Fibroblast of the aortic adventitia (primary cell): ENCODE measurements at regions not wholly inside any gene's neighbourhood (a gene's known extent, or its start where the extent isn't known, plus 50 kb on each side); places are given as distances from the start of the nearest gene placed in this dataset.
"Not testable (repeated sequence)": the region's sequence is repeated elsewhere in the genome, so short reads cannot be mapped to it uniquely, and the experiment has no call there.

Experiments
- DNase-seq: peaks from one replicate; pipeline ENCODE4 v3.0.0-alpha.2; 2010; ENCODE audit warnings: low read depth
- H3K4me3 ChIP-seq: 2 replicates; pipeline ENCODE4 v1.5.1; 2011; ENCODE audit warnings: low read depth, mild to moderate bottlenecking, control low read depth, low read length, moderate library complexity
- TF ChIP-seq, protein P1 (sequence below): IDR thresholded peaks from 2 replicates; pipeline ENCODE4 v1.5.1; 2011; ENCODE audit warnings: mild to moderate bottlenecking, low read length, control low read depth, inconsistent platforms; ENCODE audit not compliant: insufficient read depth

DNA sequence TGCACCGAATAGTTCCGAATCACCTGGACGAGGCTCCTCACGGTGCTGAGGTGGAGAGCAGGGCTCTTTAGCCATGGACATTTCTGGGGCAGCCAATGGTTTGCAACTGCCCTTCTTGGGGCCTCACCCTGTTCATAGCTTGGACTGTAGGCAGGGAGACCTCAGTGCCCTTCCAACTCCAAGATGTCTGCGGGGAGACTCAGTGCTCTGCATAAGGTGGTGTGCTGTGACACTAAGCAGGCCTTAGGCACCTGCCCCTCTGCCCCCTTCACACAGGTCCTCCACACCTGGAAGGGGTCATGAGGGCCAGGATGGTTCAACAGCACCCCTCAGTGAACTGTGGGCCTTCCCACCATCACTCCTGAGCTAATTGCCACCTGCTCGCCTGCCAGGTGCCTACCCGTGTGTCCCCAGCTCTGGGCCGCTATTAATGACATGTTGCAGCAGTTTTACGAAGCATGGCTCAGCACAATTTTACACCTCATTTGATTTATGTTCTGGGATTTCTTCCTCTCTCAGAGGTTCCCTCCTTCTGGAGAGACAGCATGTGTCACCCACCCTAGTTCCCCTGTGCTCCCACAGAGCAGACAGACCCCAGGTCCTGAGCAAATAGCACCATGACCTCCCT, 101.2 kb upstream of the SMAD3 start:
- DNase-seq = no peak
- TF ChIP-seq, protein P1, sequence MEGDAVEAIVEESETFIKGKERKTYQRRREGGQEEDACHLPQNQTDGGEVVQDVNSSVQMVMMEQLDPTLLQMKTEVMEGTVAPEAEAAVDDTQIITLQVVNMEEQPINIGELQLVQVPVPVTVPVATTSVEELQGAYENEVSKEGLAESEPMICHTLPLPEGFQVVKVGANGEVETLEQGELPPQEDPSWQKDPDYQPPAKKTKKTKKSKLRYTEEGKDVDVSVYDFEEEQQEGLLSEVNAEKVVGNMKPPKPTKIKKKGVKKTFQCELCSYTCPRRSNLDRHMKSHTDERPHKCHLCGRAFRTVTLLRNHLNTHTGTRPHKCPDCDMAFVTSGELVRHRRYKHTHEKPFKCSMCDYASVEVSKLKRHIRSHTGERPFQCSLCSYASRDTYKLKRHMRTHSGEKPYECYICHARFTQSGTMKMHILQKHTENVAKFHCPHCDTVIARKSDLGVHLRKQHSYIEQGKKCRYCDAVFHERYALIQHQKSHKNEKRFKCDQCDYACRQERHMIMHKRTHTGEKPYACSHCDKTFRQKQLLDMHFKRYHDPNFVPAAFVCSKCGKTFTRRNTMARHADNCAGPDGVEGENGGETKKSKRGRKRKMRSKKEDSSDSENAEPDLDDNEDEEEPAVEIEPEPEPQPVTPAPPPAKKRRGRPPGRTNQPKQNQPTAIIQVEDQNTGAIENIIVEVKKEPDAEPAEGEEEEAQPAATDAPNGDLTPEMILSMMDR = no peak
- no peak overlapping the region for H3K4me3 ChIP-seq

DNA sequence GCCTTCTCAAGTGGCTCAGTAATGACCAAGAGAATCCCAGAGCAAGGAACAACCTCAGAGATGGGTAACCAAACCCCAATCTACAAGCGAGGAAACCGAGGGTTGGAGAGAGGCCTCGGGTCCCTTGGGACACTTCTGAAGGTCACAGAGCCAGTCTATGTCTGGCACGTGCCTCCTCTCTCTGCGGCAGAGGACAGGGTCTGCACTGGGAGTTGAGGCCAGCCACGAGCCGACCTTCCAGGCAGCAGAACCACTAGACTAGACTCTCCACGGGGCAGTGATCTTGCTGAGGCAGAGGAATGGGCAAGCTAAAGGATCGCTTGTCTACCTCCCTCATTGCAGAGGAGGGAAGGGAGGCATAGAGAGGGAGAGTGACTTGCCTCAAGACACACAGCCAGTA, 100.6 kb upstream of the SMAD3 start:
- TF ChIP-seq, protein P1 = no peak
- DNase-seq = no peak
- no peak overlapping the region for H3K4me3 ChIP-seq

DNA sequence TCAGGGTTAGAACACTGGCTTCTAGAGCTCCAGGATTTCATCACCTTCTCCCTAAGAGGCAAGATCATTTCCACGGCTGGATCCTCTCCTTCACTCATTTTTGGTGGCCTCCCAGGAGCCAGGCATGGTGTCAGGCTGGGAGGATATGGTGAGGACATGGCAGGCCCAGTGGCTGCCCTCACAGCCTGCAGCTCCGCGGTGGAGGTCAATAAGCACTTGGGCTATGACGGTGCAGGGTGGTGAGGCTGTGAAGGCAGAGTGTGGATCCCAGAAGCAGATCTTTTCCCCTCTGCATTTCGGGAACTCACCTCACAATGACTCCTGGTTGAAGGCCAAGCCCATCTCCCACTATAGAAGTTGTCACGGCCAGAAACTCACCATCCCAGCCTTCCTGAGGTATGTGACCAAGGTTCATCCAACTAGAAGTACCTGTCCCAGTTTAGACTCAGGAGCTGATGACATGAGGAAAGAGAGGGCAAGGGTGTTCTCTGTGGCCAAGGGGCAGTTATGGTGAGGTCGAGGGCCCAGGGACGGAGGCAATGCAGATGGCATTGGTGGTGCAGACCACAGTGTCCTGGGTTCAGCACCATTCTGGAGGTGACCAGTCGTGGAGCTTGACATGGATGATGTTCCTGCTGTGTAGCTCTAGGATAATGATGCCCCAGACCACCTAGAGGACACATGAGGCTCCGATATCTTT, 100.1 kb upstream of the SMAD3 start:
- no peak overlapping the region for H3K4me3 ChIP-seq
- TF ChIP-seq, protein P1 = no peak
- DNase-seq = no peak

DNA sequence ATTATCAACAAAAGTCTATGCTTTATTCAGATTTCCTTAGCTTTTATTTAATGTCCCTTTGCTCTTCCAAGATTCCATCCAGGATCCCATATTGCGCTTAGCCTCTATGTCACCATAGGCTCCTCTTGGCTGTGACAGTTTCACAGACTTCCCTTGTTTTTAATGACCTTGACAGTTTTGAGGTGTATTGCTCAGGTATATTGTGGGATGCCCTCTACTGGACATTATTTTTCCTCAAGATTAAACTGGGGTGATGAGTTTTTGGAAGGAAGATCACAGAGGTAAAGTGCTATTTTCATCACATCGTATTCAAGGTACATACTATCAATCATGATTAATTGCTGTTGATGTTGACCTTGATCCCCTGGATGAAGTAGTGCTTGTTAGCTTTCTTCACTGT, 99.1 kb upstream of the SMAD3 start:
- DNase-seq = no peak
- TF ChIP-seq, protein P1 = no peak
- H3K4me3 ChIP-seq = no peak overlapping the region

DNA sequence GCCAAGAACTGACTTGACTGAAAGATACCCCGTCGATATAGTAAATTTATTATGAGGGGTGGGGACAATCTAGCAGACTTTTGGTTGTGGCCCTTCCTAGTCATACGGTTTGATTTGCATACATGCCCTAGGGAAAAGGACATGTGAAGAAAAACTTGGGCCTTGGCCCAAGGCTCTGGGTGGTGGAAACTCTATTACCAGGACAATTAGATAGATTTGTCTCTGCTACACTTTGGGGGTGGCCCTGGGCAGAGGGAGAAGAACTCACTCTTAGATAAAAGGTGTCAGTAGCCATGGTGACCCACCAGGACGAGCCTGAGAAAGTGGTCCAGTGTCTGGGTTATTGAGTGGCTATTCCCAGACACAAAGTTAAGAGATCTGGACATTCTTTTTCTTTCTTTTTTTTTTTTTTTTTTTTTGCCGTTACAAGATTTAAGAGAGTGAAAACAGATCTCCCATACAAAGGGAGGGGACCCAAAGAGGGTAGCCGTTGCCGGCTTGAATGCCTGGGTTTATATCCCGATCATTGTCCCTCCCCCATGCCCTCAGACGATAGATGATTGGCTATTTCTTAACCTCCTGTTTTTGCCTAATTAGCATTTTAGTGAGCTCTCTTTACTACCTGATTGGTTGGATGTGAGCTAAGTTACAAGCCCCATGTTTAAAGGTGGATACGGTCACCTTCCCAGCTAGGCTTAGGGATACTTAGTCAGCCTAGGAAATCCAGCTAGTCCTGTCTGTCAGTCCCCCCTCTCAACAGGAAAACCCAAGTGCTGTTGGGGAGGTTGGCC, 96.4 kb upstream of the SMAD3 start:
- H3K4me3 ChIP-seq = no peak overlapping the region
- no peak for DNase-seq
- TF ChIP-seq, protein P1 = no peak

DNA sequence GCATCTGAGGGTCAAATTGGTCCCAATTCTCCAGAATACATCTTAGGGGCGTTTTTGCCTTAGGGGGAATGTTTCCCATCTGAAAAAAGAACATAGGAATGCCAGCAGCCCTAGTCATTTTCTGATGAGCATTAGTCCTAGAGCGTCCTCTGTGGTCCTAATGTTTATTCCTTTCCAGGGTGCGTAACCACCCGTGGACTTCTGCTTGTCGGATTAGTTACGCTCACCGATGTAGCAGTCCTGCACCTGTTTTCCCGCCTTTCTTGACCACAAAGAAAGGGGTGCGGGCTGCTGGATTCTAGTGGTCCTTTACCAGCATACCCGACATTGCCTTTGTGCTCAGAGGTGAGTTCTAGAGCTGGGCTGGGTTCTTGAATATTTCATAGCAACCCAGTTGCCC, 91.3 kb upstream of the SMAD3 start:
- H3K4me3 ChIP-seq = not testable (repeated sequence)

DNA sequence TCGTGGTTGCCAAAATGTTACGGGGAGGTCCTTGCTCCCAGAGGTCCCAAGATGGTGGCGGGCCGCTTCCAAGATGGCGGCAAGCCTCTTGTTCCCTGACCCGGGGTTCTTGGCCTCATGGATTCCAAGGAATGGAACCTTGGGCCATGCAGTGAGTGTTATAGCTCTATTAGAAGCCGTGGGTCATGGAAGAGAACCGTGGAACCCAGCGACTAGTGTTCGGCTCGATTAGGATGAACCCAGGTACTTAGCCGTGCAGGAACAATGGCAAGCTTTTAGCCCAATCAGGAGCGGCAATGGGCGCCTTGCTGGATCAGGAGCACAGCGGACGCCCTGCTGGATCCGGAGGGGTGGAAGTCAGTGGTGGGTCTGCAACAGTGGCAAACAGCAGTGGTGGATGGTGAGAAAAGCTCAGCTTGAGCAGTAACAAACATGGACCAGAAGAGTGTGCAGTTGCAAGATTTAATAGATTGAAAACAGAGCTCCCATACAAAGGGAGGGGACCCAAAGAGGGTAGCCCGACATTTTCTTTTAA, 89.2 kb upstream of the SMAD3 start:
- H3K4me3 ChIP-seq, DNase-seq: not testable (repeated sequence)
- TF ChIP-seq, protein P1 = peak; percentile 7

More for the DNA sequence above, 91.3 kb upstream of the SMAD3 start:
- not testable (repeated sequence) for DNase-seq

DNA sequence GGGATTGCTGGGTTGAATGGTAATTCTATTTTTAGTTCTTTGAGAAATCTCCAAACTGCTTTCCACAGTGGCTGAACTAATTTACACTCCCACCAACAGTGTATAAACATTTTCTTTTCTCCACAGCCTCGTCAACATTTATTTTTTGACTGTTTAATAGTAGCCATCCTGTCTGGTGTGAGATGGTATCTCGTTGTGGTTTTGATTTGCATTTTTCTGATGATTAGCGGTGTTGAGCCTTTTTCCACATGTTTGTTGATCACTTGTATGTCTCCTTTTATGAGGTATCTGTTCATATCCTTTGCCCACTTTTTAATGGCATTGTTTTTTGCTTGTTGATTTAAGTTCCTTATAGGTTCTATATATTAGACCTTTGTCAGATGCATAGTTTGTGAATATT, 85.1 kb upstream of the SMAD3 start:
- DNase-seq, H3K4me3 ChIP-seq: not testable (repeated sequence)
